ENCODE measurements at regions not wholly inside any gene's neighbourhood (a gene's known extent, or its start where the extent isn't known, plus 50 kb on each side); places are given as distances from the start of the nearest gene placed in this dataset.

- H3K79me1 ChIP-seq (replicated peaks; ENCODE audit: low read length, poor library complexity, severe bottlenecking) = no peaks in the 10 kb centered on the region
These were observed 301.2 kb upstream of the ARSJ start for GRCh38 chr4:114280645-114281044.

GRCh38 chr4:114281164-114281960, 301.9 kb upstream of the ARSJ start:
- H3K36me3 ChIP-seq (ENCODE audit: control insufficient read depth in 1 of 2, insufficient read depth in 2 of 2, low read depth in 1 of 2, low read length in 2 of 2) = no peaks in the 10 kb centered on the region
- 78% methylated on average over 2 of the region's 6 CpGs for WGBS
- H2AFZ ChIP-seq (ENCODE audit: low read depth, low read length) = no peak overlapping the region
- H2BK15ac ChIP-seq (ENCODE audit: low read depth, poor library complexity, severe bottlenecking) = no peak overlapping the region
- H3K18ac ChIP-seq (ENCODE audit: low read depth in 1 of 2, low read length in 2 of 2) = no peak overlapping the region
- no peaks in the 10 kb centered on the region for H3K27me3 ChIP-seq (ENCODE audit: control insufficient read depth in 1 of 2, insufficient read depth in 1 of 2, low read length in 2 of 2)
- H2AK5ac ChIP-seq (ENCODE audit: low read length, severe bottlenecking) = no peak overlapping the region
- no peak overlapping the region for H3K23ac ChIP-seq (ENCODE audit: low read length in 2 of 2)
- H3K9ac ChIP-seq (ENCODE audit: low read length) = peak overlapping the region; percentile 31
- H4K8ac ChIP-seq (ENCODE audit: low read length) = no peak overlapping the region
- H2BK12ac ChIP-seq (ENCODE audit: low read length in 2 of 2) = no peak overlapping the region
- H3K4ac ChIP-seq (ENCODE audit: low read depth in 1 of 2, low read length in 2 of 2) = no peak overlapping the region
- peaks cover 4% of the 10 kb centered on the region for H3K9me3 ChIP-seq (ENCODE audit: control insufficient read depth, low read length)
- no peaks in the 10 kb centered on the region for H3K4me1 ChIP-seq (ENCODE audit: control insufficient read depth, insufficient read depth, low read depth, low read length)
- H3K79me1 ChIP-seq (replicated peaks; ENCODE audit: low read length, poor library complexity, severe bottlenecking) = no peaks in the 10 kb centered on the region
- H2BK120ac ChIP-seq (ENCODE audit: low read depth, low read length) = no peak overlapping the region
- H3K4me3 ChIP-seq (ENCODE audit: insufficient read depth in 1 of 2, low read depth in 1 of 2, low read length in 2 of 2) = no peak overlapping the region
- H3K4me2 ChIP-seq (ENCODE audit: low read length, poor library complexity, severe bottlenecking) = no peak overlapping the region
- H2BK5ac ChIP-seq (ENCODE audit: low read depth, low read length, poor library complexity, severe bottlenecking) = peak overlapping the region; percentile 57
- H3K14ac ChIP-seq (ENCODE audit: low read length in 2 of 2) = no peak overlapping the region
- DNase-seq = peak; percentile 37
- no peak overlapping the region for H4K91ac ChIP-seq (ENCODE audit: low read length)
- H3K27ac ChIP-seq (ENCODE audit: low read length, poor library complexity, severe bottlenecking) = peak overlapping the region; percentile 94

More at GRCh38 chr4:114280645-114281044, 301.2 kb upstream of the ARSJ start:
- Histone ChIP-seq H2BK12ac (ENCODE audit: low read length in 2 of 2) (no peak overlapping the region), H4K8ac (ENCODE audit: low read length) (no peak overlapping the region), H3K4me1 (ENCODE audit: control insufficient read depth, insufficient read depth, low read depth, low read length) (no peaks in the 10 kb centered on the region), H3K14ac (ENCODE audit: low read length in 2 of 2) (no peak overlapping the region), H2AFZ (ENCODE audit: low read depth, low read length) (no peak overlapping the region), H2AK5ac (ENCODE audit: low read length, severe bottlenecking) (no peak overlapping the region), H3K4me2 (ENCODE audit: low read length, poor library complexity, severe bottlenecking) (no peak overlapping the region), H3K9me3 (ENCODE audit: control insufficient read depth, low read length) (no peaks in the 10 kb centered on the region), H3K4ac (ENCODE audit: low read depth in 1 of 2, low read length in 2 of 2) (no peak overlapping the region), H2BK5ac (ENCODE audit: low read depth, low read length, poor library complexity, severe bottlenecking) (no peak overlapping the region), H2BK120ac (ENCODE audit: low read depth, low read length) (no peak overlapping the region), H3K27me3 (ENCODE audit: control insufficient read depth in 1 of 2, insufficient read depth in 1 of 2, low read length in 2 of 2) (no peaks in the 10 kb centered on the region), H3K4me3 (ENCODE audit: insufficient read depth in 1 of 2, low read depth in 1 of 2, low read length in 2 of 2) (no peak overlapping the region), H3K36me3 (ENCODE audit: control insufficient read depth in 1 of 2, insufficient read depth in 2 of 2, low read depth in 1 of 2, low read length in 2 of 2) (no peaks in the 10 kb centered on the region), H3K27ac (ENCODE audit: low read length, poor library complexity, severe bottlenecking) (peak overlapping the region; percentile 77), H3K18ac (ENCODE audit: low read depth in 1 of 2, low read length in 2 of 2) (no peak overlapping the region), H3K9ac (ENCODE audit: low read length) (no peak overlapping the region), H2BK15ac (ENCODE audit: low read depth, poor library complexity, severe bottlenecking) (no peak overlapping the region), H3K23ac (ENCODE audit: low read length in 2 of 2) (no peak overlapping the region), H4K91ac (ENCODE audit: low read length) (no peak overlapping the region)
- DNase-seq = no peak

- no peak overlapping the region for H3K9ac ChIP-seq (ENCODE audit: low read length)
- H3K27ac ChIP-seq (ENCODE audit: low read length, poor library complexity, severe bottlenecking) = no peak overlapping the region
- H4K91ac ChIP-seq (ENCODE audit: low read length) = no peak overlapping the region
- no peak overlapping the region for H2BK120ac ChIP-seq (ENCODE audit: low read depth, low read length)
- H2AFZ ChIP-seq (ENCODE audit: low read depth, low read length) = no peak overlapping the region
- H3K4ac ChIP-seq (ENCODE audit: low read depth in 1 of 2, low read length in 2 of 2) = no peak overlapping the region
- H3K18ac ChIP-seq (ENCODE audit: low read depth in 1 of 2, low read length in 2 of 2) = no peak overlapping the region
- no peak overlapping the region for H2AK5ac ChIP-seq (ENCODE audit: low read length, severe bottlenecking)
- DNase-seq = no peak
- H3K4me1 ChIP-seq (ENCODE audit: control insufficient read depth, insufficient read depth, low read depth, low read length) = no peaks in the 10 kb centered on the region
- no peaks in the 10 kb centered on the region for H3K79me1 ChIP-seq (replicated peaks; ENCODE audit: low read length, poor library complexity, severe bottlenecking)
- no peaks in the 10 kb centered on the region for H3K27me3 ChIP-seq (ENCODE audit: control insufficient read depth in 1 of 2, insufficient read depth in 1 of 2, low read length in 2 of 2)
- H3K4me2 ChIP-seq (ENCODE audit: low read length, poor library complexity, severe bottlenecking) = no peak overlapping the region
- no peak overlapping the region for H2BK12ac ChIP-seq (ENCODE audit: low read length in 2 of 2)
- H3K9me3 ChIP-seq (ENCODE audit: control insufficient read depth, low read length) = peaks cover 7% of the 10 kb centered on the region
- H3K23ac ChIP-seq (ENCODE audit: low read length in 2 of 2) = no peak overlapping the region
- no peak overlapping the region for H2BK15ac ChIP-seq (ENCODE audit: low read depth, poor library complexity, severe bottlenecking)
- no peak overlapping the region for H3K4me3 ChIP-seq (ENCODE audit: insufficient read depth in 1 of 2, low read depth in 1 of 2, low read length in 2 of 2)
- H3K36me3 ChIP-seq (ENCODE audit: control insufficient read depth in 1 of 2, insufficient read depth in 2 of 2, low read depth in 1 of 2, low read length in 2 of 2) = no peaks in the 10 kb centered on the region
- H3K14ac ChIP-seq (ENCODE audit: low read length in 2 of 2) = no peak overlapping the region
- H4K8ac ChIP-seq (ENCODE audit: low read length) = no peak overlapping the region
- H2BK5ac ChIP-seq (ENCODE audit: low read depth, low read length, poor library complexity, severe bottlenecking) = no peak overlapping the region
- 13% methylated on average over 1 of the region's 1 CpG for WGBS
These were observed 303.5 kb upstream of the ARSJ start for GRCh38 chr4:114282937-114283336.

- Histone ChIP-seq H3K4ac (ENCODE audit: low read depth in 1 of 2, low read length in 2 of 2) (no peak overlapping the region), H2BK120ac (ENCODE audit: low read depth, low read length) (no peak overlapping the region), H4K91ac (ENCODE audit: low read length) (no peak overlapping the region), H2BK15ac (ENCODE audit: low read depth, poor library complexity, severe bottlenecking) (no peak overlapping the region), H3K9me3 (ENCODE audit: control insufficient read depth, low read length) (peaks cover 7% of the 10 kb centered on the region), H3K4me3 (ENCODE audit: insufficient read depth in 1 of 2, low read depth in 1 of 2, low read length in 2 of 2) (no peak overlapping the region), H3K4me2 (ENCODE audit: low read length, poor library complexity, severe bottlenecking) (no peak overlapping the region), H3K27me3 (ENCODE audit: control insufficient read depth in 1 of 2, insufficient read depth in 1 of 2, low read length in 2 of 2) (no peaks in the 10 kb centered on the region), H3K14ac (ENCODE audit: low read length in 2 of 2) (no peak overlapping the region), H4K8ac (ENCODE audit: low read length) (no peak overlapping the region), H2BK5ac (ENCODE audit: low read depth, low read length, poor library complexity, severe bottlenecking) (no peak overlapping the region), H3K27ac (ENCODE audit: low read length, poor library complexity, severe bottlenecking) (no peak overlapping the region), H2BK12ac (ENCODE audit: low read length in 2 of 2) (no peak overlapping the region), H3K36me3 (ENCODE audit: control insufficient read depth in 1 of 2, insufficient read depth in 2 of 2, low read depth in 1 of 2, low read length in 2 of 2) (no peaks in the 10 kb centered on the region), H3K18ac (ENCODE audit: low read depth in 1 of 2, low read length in 2 of 2) (no peak overlapping the region), H2AK5ac (ENCODE audit: low read length, severe bottlenecking) (no peak overlapping the region), H3K79me1 (replicated peaks; ENCODE audit: low read length, poor library complexity, severe bottlenecking) (no peaks in the 10 kb centered on the region), H3K9ac (ENCODE audit: low read length) (no peak overlapping the region), H3K23ac (ENCODE audit: low read length in 2 of 2) (no peak overlapping the region), H2AFZ (ENCODE audit: low read depth, low read length) (no peak overlapping the region), H3K4me1 (ENCODE audit: control insufficient read depth, insufficient read depth, low read depth, low read length) (no peaks in the 10 kb centered on the region)
- no peak for DNase-seq
- WGBS = 100% methylated on average over 1 of the region's 1 CpG
These were observed 305.2 kb upstream of the ARSJ start for GRCh38 chr4:114284629-114285028.

All from mesenchymal stem cell (in vitro differentiated cells and primary cell).